H9 (cell line): ENCODE measurements at regions not wholly inside any gene's neighbourhood (a gene's known extent, or its start where the extent isn't known, plus 50 kb on each side); places are given as distances from the start of the nearest gene placed in this dataset.

ENCODE experiments used
- DNase-seq: peaks from one replicate; pipeline ENCODE4 v3.0.0-alpha.2; 2017
- H2AFZ ChIP-seq: one replicate; pipeline ENCODE4 v1.6.1; 2013; ENCODE audit warnings: mild to moderate bottlenecking, low read length, control low read depth, moderate library complexity
- H2AK5ac ChIP-seq: 2 replicates; pipeline ENCODE4 v1.6.1; 2013; ENCODE audit warnings: low read length, control low read depth, mixed read lengths; ENCODE audit not compliant: insufficient read length
- H2BK120ac ChIP-seq: one replicate; pipeline ENCODE4 v1.6.1; 2013; ENCODE audit warnings: low read depth, mild to moderate bottlenecking, low read length, control low read depth, inconsistent platforms; ENCODE audit not compliant: poor library complexity, severe bottlenecking
- H2BK12ac ChIP-seq: 2 replicates; pipeline ENCODE4 v1.6.1; 2013; ENCODE audit warnings: low read length, control low read depth, mixed read lengths, low read depth; ENCODE audit not compliant: insufficient read length
- H2BK15ac ChIP-seq: 2 replicates; pipeline ENCODE4 v1.6.1; 2013; ENCODE audit warnings: low read depth, low read length, control low read depth
- H2BK20ac ChIP-seq: one replicate; pipeline ENCODE4 v1.6.1; 2013; ENCODE audit warnings: low read depth, mild to moderate bottlenecking, low read length, control low read depth, inconsistent platforms; ENCODE audit not compliant: poor library complexity, severe bottlenecking
- H2BK5ac ChIP-seq: 2 replicates; pipeline ENCODE4 v1.6.1; 2013; ENCODE audit warnings: low read length, control low read depth, mixed read lengths; ENCODE audit not compliant: insufficient read length
- H3K14ac ChIP-seq: 2 replicates; pipeline ENCODE4 v1.6.1; 2013; ENCODE audit warnings: low read length, control low read depth; ENCODE audit not compliant: insufficient read depth
- H3K18ac ChIP-seq: 2 replicates; pipeline ENCODE4 v1.6.1; 2013; ENCODE audit warnings: low read depth, mild to moderate bottlenecking, mixed read lengths, low read length, control low read depth; ENCODE audit not compliant: insufficient read length
- H3K23ac ChIP-seq: 2 replicates; pipeline ENCODE4 v1.6.1; 2013; ENCODE audit warnings: low read length, control low read depth, mixed read lengths, low read depth; ENCODE audit not compliant: insufficient read length
- H3K23me2 ChIP-seq: 2 replicates; pipeline ENCODE4 v1.6.1; 2013; ENCODE audit warnings: low read depth, mild to moderate bottlenecking, mixed read lengths, low read length, control low read depth; ENCODE audit not compliant: insufficient read length, poor library complexity, severe bottlenecking
- H3K27ac ChIP-seq: 2 replicates; pipeline ENCODE4 v1.5.1; 2013; ENCODE audit warnings: low read length, control low read depth, mixed read lengths, low read depth; ENCODE audit not compliant: insufficient read length
- H3K27me3 ChIP-seq: 2 replicates; pipeline ENCODE4 v1.6.1; 2013; ENCODE audit warnings: low read length, control low read depth, inconsistent platforms; ENCODE audit not compliant: insufficient read depth
- H3K4ac ChIP-seq: 2 replicates; pipeline ENCODE4 v1.6.1; 2013; ENCODE audit warnings: low read depth, mild to moderate bottlenecking, control low read depth, inconsistent platforms, low read length, moderate library complexity
- H3K4me1 ChIP-seq: 2 replicates; pipeline ENCODE4 v1.6.1; 2013; ENCODE audit warnings: low read length, control low read depth, inconsistent platforms; ENCODE audit not compliant: insufficient read depth
- H3K4me2 ChIP-seq: 2 replicates; pipeline ENCODE4 v1.6.1; 2013; ENCODE audit warnings: low read length, control low read depth, mixed read lengths; ENCODE audit not compliant: insufficient read length, insufficient read depth
- H3K56ac ChIP-seq: 2 replicates; pipeline ENCODE4 v1.6.1; 2013; ENCODE audit warnings: low read depth, mild to moderate bottlenecking, mixed read lengths, low read length, control low read depth; ENCODE audit not compliant: insufficient read length
- H3K79me1 ChIP-seq: 2 replicates; pipeline ENCODE4 v1.6.1; 2013; ENCODE audit warnings: low read depth, mild to moderate bottlenecking, moderate library complexity, low read length, control low read depth, inconsistent platforms; ENCODE audit not compliant: insufficient read depth, poor library complexity, severe bottlenecking
- H3K79me2 ChIP-seq: 2 replicates; pipeline ENCODE4 v1.6.1; 2013; ENCODE audit warnings: low read length, control low read depth, inconsistent platforms; ENCODE audit not compliant: insufficient read depth
- H3K9ac ChIP-seq: 2 replicates; pipeline ENCODE4 v1.6.1; 2013; ENCODE audit warnings: low read length, control low read depth, mixed read lengths; ENCODE audit not compliant: insufficient read length; ENCODE audit errors: extremely low read depth
- H3K9me3 ChIP-seq: one replicate; pipeline ENCODE4 v1.6.1; 2013; ENCODE audit warnings: low read depth, low read length, inconsistent platforms; ENCODE audit not compliant: control insufficient read depth
- H3T11ph ChIP-seq: one replicate; pipeline ENCODE4 v1.6.1; 2013; ENCODE audit warnings: mild to moderate bottlenecking, low read length, control low read depth, inconsistent platforms
- H4K20me1 ChIP-seq: one replicate; pipeline ENCODE4 v1.6.1; 2013; ENCODE audit not compliant: control insufficient read depth, insufficient read length, insufficient read depth
- H4K5ac ChIP-seq: 2 replicates; pipeline ENCODE4 v1.6.1; 2013; ENCODE audit warnings: low read depth, mild to moderate bottlenecking, mixed read lengths, low read length, control low read depth; ENCODE audit not compliant: insufficient read length
- H4K8ac ChIP-seq: replicated peaks from 2 replicates; pipeline ENCODE4 v1.6.1; 2013; ENCODE audit warnings: low read length, control low read depth, mixed read lengths, low read depth; ENCODE audit not compliant: insufficient read length
- H4K91ac ChIP-seq: 2 replicates; pipeline ENCODE4 v1.6.1; 2013; ENCODE audit warnings: low read depth, mild to moderate bottlenecking, moderate library complexity, mixed read lengths, low read length, control low read depth; ENCODE audit not compliant: insufficient read length
- H3K27ac Mint-ChIP-seq, 3 experiments: 2 replicates in 2 of 3; 3 replicates in 1 of 3; pipeline ENCODE4 v1.8.0; 2020 to 2021; ENCODE audit warnings: mixed read lengths in 3 of 3, mild to moderate bottlenecking in 1 of 3, moderate library complexity in 1 of 3
- H3K27me3 Mint-ChIP-seq: 2 replicates; pipeline ENCODE4 v1.8.0; 2021; ENCODE audit warnings: low read depth, mild to moderate bottlenecking, moderate library complexity, mixed read lengths
- H3K36me3 Mint-ChIP-seq, 3 experiments: 2 replicates in 2 of 3; 3 replicates in 1 of 3; pipeline ENCODE4 v1.8.0; 2020 to 2021; ENCODE audit warnings: low read depth in 3 of 3, mixed read lengths in 3 of 3; ENCODE audit not compliant: insufficient read depth in 1 of 3
- H3K4me1 Mint-ChIP-seq, 2 experiments: 2 replicates each; pipeline ENCODE4 v1.8.0; 2020; ENCODE audit warnings: mixed read lengths in 2 of 2
- H3K4me3 Mint-ChIP-seq, 2 experiments: 2 replicates in 1 of 2; 3 replicates in 1 of 2; pipeline ENCODE4 v1.8.0; 2020 to 2021; ENCODE audit warnings: mild to moderate bottlenecking in 2 of 2, mixed read lengths in 2 of 2, moderate library complexity in 1 of 2
- H3K9me3 Mint-ChIP-seq, 2 experiments: 2 replicates in 1 of 2; 3 replicates in 1 of 2; pipeline ENCODE4 v1.8.0; 2020; ENCODE audit warnings: mild to moderate bottlenecking in 2 of 2, mixed read lengths in 2 of 2, moderate library complexity in 1 of 2
- CTCF ChIP-seq: fragments of 200-600 bp; sonication (generic); conservative IDR thresholded peaks from 3 replicates; pipeline ENCODE4 v1.8.0; 2021; ENCODE audit warnings: antibody characterized with exemption, mild to moderate bottlenecking
- WGBS: extraction: QIAGEN DNeasy Blood & Tissue Kit; methylation state at CpG from one replicate; pipeline ENCODE4 v1.1.7; 2013; ENCODE audit warnings: missing lambda C conversion rate, low lambda C conversion rate, mixed read lengths; ENCODE audit not compliant: insufficient read length; ENCODE audit errors: extremely low coverage; 5-methylcytosine and 5-hydroxymethylcytosine counted together

DNA sequence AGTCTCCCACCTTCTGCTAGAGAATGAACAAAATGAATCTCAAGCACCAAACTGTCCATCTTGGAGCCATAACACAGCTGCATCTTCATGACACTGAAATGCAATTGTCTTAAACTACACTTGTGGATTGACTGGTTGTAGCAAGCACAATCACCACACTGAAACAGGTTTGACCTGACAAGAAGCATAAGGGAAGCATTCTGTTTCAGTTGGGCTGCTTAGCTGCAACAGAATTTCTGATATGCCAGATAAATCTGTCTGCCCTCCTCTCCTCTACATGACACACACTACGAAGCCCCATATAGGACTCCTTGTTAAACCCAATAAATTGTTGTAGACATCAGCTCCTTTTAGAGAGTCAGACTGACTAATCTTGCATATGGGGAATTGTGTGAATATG lies 101.8 kb upstream of the NPY2R start:
- Histone ChIP-seq H3K9me3 (no peaks in the 10 kb centered on the region), H3K23me2 (no peaks in the 10 kb centered on the region), H3T11ph (no peak overlapping the region), H3K79me1 (no peaks in the 10 kb centered on the region), H2AFZ (no peak overlapping the region), H3K4ac (no peak overlapping the region), H2AK5ac (no peak overlapping the region), H3K27ac (no peak overlapping the region), H3K23ac (no peak overlapping the region), H4K20me1 (no peaks in the 10 kb centered on the region), H3K4me2 (no peak overlapping the region), H3K14ac (no peak overlapping the region), H2BK5ac (no peak overlapping the region), H3K9ac (no peak overlapping the region), H3K56ac (no peak overlapping the region), H3K4me1 (no peaks in the 10 kb centered on the region), H3K18ac (no peak overlapping the region), H3K27me3 (no peaks in the 10 kb centered on the region), H4K91ac (no peak overlapping the region), H2BK120ac (no peak overlapping the region), H2BK20ac (no peak overlapping the region), H2BK12ac (no peak overlapping the region), H2BK15ac (no peak overlapping the region), H3K79me2 (no peaks in the 10 kb centered on the region), H4K5ac (no peak overlapping the region), H4K8ac (no peak overlapping the region)
- H3K36me3 Mint-ChIP-seq: peaks cover under 1 to 8% (median 2%) of the 10 kb centered on the region in 3 experiments; a peak in 4 of 7 replicates
- H3K27me3 Mint-ChIP-seq: no peaks in the 10 kb centered on the region
- peaks cover 6 to 12% of the 10 kb centered on the region in 2 experiments; a peak in 4 of 5 replicates for H3K9me3 Mint-ChIP-seq
- H3K27ac Mint-ChIP-seq: no peak overlapping the region
- TF ChIP-seq CTCF: no peak
- H3K4me3 Mint-ChIP-seq: no peak overlapping the region
- H3K4me1 Mint-ChIP-seq: no peaks in the 10 kb centered on the region
- DNase-seq: no peak
- no CpG with 5 or more reads among the region's 1 CpG for WGBS
